Gastrocnemius medialis (tissue), 4 donors: ENCODE measurements at regions not wholly inside any gene's neighbourhood (a gene's known extent, or its start where the extent isn't known, plus 50 kb on each side); places are given as distances from the start of the nearest gene placed in this dataset.

Experiments
- ATAC-seq, 2 donors: fragments of 150-250 bp; one replicate each; pipeline ENCODE4 v1.9.1; 2016
- DNase-seq, 2 donors: peaks; one replicate each; pipeline ENCODE4 v3.0.0-alpha.2; 2019
- H3K27ac ChIP-seq, 4 donors: fragments of 200-600 bp; sonication (generic); 1 replicate in 1 of 4; 2 replicates in 3 of 4; pipeline ENCODE4 v1.5.1; 2016 to 2018; ENCODE audit warnings: mild to moderate bottlenecking in 2 of 4, moderate library complexity in 1 of 4
- H3K27me3 ChIP-seq, 3 donors: fragments of 200-600 bp; sonication (generic) in 2 of 3; 1 replicate in 1 of 3; 2 replicates in 2 of 3; pipeline versions ENCODE4 v1.5.1 to v1.6.0; 2016 to 2019; ENCODE audit warnings: mild to moderate bottlenecking in 1 of 3, moderate library complexity in 1 of 3
- H3K36me3 ChIP-seq, 2 donors: fragments of 200-600 bp; sonication (generic) in 1 of 2; one replicate each; pipeline ENCODE4 v1.5.1; 2017 to 2018
- H3K4me1 ChIP-seq, 2 donors: fragments of 200-600 bp; sonication (generic) in 1 of 2; one replicate each; pipeline ENCODE4 v1.5.1; 2016 to 2017; ENCODE audit warnings: mild to moderate bottlenecking in 2 of 2
- H3K4me3 ChIP-seq, 4 donors: fragments of 200-600 bp; sonication (generic) in 3 of 4; 1 replicate in 1 of 4; 2 replicates in 3 of 4; pipeline ENCODE4 v1.5.1; 2016 to 2019; ENCODE audit warnings: mild to moderate bottlenecking in 2 of 4
- H3K9me3 ChIP-seq, 3 donors: fragments of 200-600 bp; sonication (generic) in 2 of 3; 1 replicate in 1 of 3; 2 replicates in 2 of 3; pipeline ENCODE4 v1.5.1; 2016 to 2019
- CTCF ChIP-seq, 5 experiments: fragments of 450-650 bp in 3 of 5; fragments of 200-600 bp in 2 of 5; sonication (generic) in 2 of 5; IDR thresholded peaks in 4 of 5; conservative IDR thresholded peaks in 1 of 5; 1 replicate in 4 of 5; 2 replicates in 1 of 5; pipeline ENCODE4 v1.5.1; 2016 to 2019; ENCODE audit warnings: antibody characterized with exemption in 5 of 5, mild to moderate bottlenecking in 3 of 5, moderate library complexity in 3 of 5
- POLR2A ChIP-seq, 2 donors: fragments of 450-650 bp; IDR thresholded peaks; one replicate each; pipeline ENCODE4 v1.6.1; 2017; ENCODE audit warnings: antibody characterized with exemption in 2 of 2, mild to moderate bottlenecking in 2 of 2, moderate library complexity in 2 of 2
- in situ Hi-C, 4 donors: fragments of 200-750 bp; cut with MboI; loops; one replicate each; pipeline versions ENCODE4 v1.15.0 to v1.8.0; 2017; ENCODE audit warnings: low sequenced_read_pairs in 4 of 4
- intact Hi-C: fragments of 100-400 bp; cut with DNase I; formaldehyde crosslinking; loops from one replicate; pipeline ENCODE4 v1.15.1; 2023; ENCODE audit warnings: low total_unique reads

- Histone ChIP-seq H3K36me3 (no peaks in the 10 kb centered on the region), H3K4me1 (no peaks in the 10 kb centered on the region), H3K27me3 (no peaks in the 10 kb centered on the region), H3K9me3 (no peaks in the 10 kb centered on the region), H3K27ac (no peak overlapping the region), H3K4me3 (no peak overlapping the region)
- in situ Hi-C loops (no loop called here), intact Hi-C loops (no loop called here)
- no peak for TF ChIP-seq POLR2A (IDR thresholded peaks at IDR 0.05)
- TF ChIP-seq CTCF (IDR thresholded peaks at IDR 0.05 in 4 of 5, conservative IDR thresholded peaks at IDR 0.05 in 1 of 5) = no peak
- no peak for DNase-seq
- no peak for ATAC-seq
These were observed 198.0 kb downstream of the ARL4C start for GRCh38 chr2:234298918-234299317.

GRCh38 chr2:234296991-234297390 lies 199.9 kb downstream of the ARL4C start:
- H3K27me3 ChIP-seq = no peaks in the 10 kb centered on the region
- DNase-seq (no peak), ATAC-seq (no peak)
- no peak for TF ChIP-seq POLR2A (IDR thresholded peaks at IDR 0.05)
- TF ChIP-seq CTCF (IDR thresholded peaks at IDR 0.05 in 4 of 5, conservative IDR thresholded peaks at IDR 0.05 in 1 of 5) = no peak
- no peaks in the 10 kb centered on the region for H3K36me3 ChIP-seq
- H3K4me3 ChIP-seq = no peak overlapping the region
- no peaks in the 10 kb centered on the region for H3K9me3 ChIP-seq
- no peak overlapping the region for H3K27ac ChIP-seq
- no peaks in the 10 kb centered on the region for H3K4me1 ChIP-seq
- intact Hi-C loops = no loop called here
- in situ Hi-C loops = no loop called here

GRCh38 chr2:234293973-234294372 lies 202.9 kb downstream of the ARL4C start:
- no peak overlapping the region for H3K4me3 ChIP-seq
- no peaks in the 10 kb centered on the region for H3K4me1 ChIP-seq
- no peaks in the 10 kb centered on the region for H3K9me3 ChIP-seq
- no peaks in the 10 kb centered on the region for H3K27me3 ChIP-seq
- in situ Hi-C loops = no loop called here
- TF ChIP-seq POLR2A (IDR thresholded peaks at IDR 0.05) (no peak), CTCF (IDR thresholded peaks at IDR 0.05 in 4 of 5, conservative IDR thresholded peaks at IDR 0.05 in 1 of 5) (no peak)
- no peaks in the 10 kb centered on the region for H3K36me3 ChIP-seq
- DNase-seq (no peak), ATAC-seq (no peak)
- intact Hi-C loops = no loop called here
- no peak overlapping the region for H3K27ac ChIP-seq

GRCh38 chr2:234292962-234293243 lies 204.0 kb downstream of the ARL4C start:
- Histone ChIP-seq H3K27ac (no peak overlapping the region), H3K27me3 (no peaks in the 10 kb centered on the region), H3K36me3 (no peaks in the 10 kb centered on the region), H3K4me1 (no peaks in the 10 kb centered on the region), H3K4me3 (no peak overlapping the region), H3K9me3 (no peaks in the 10 kb centered on the region)
- TF ChIP-seq POLR2A (IDR thresholded peaks at IDR 0.05) (no peak), CTCF (IDR thresholded peaks at IDR 0.05 in 4 of 5, conservative IDR thresholded peaks at IDR 0.05 in 1 of 5) (no peak)
- ATAC-seq (no peak), DNase-seq (no peak)
- intact Hi-C loops = no loop called here
- in situ Hi-C loops = no loop called here

GRCh38 chr2:234292205-234292961 lies 204.5 kb downstream of the ARL4C start:
- in situ Hi-C loops = no loop called here
- TF ChIP-seq CTCF (IDR thresholded peaks at IDR 0.05 in 4 of 5, conservative IDR thresholded peaks at IDR 0.05 in 1 of 5) (no peak), POLR2A (IDR thresholded peaks at IDR 0.05) (no peak)
- DNase-seq (no peak), ATAC-seq (no peak)
- intact Hi-C loops = no loop called here
- H3K4me1 ChIP-seq = no peaks in the 10 kb centered on the region
- no peak overlapping the region for H3K4me3 ChIP-seq
- no peaks in the 10 kb centered on the region for H3K27me3 ChIP-seq
- H3K36me3 ChIP-seq = no peaks in the 10 kb centered on the region
- no peak overlapping the region for H3K27ac ChIP-seq
- H3K9me3 ChIP-seq = no peaks in the 10 kb centered on the region
